K562 (cell line): ENCODE measurements at regions not wholly inside any gene's neighbourhood (a gene's known extent, or its start where the extent isn't known, plus 50 kb on each side); places are given as distances from the start of the nearest gene placed in this dataset.

Experiments used
- ATAC-seq: fragments of 200-7000 bp; cut with Tn5 transposase; 3 replicates; pipeline ENCODE4 v1.9.1; 2020; ENCODE audit warnings: moderate library complexity
- BruUV-seq: library from RNA; stranded (reverse); fragments of 400-500 nt; replicated peaks from 2 replicates; lab custom pipeline; 2021; lab: Mats Ljungman, UMichigan
- CTCF ChIA-PET: fragments of 300-600 bp; formaldehyde crosslinking; extraction: SDS; loops from one replicate; lab custom pipeline; 2021; ENCODE audit warnings: low intra/inter-chr PET ratio; lab: Yijun Ruan, JAX
- POLR2A ChIA-PET: fragments of 300-600, 350-650 bp; sonication (Branson Sonifier 250); formaldehyde crosslinking; extraction: SDS; loops from one replicate; lab custom pipeline; 2021; ENCODE audit warnings: antibody characterized with exemption, inconsistent platforms; lab: Yijun Ruan, JAX
- DNase-seq, 4 experiments: peaks; one replicate each; pipeline versions ENCODE4 v3.0.0 to v3.0.0-alpha.2; 2011 to 2018; ENCODE audit warnings: low spot score in 3 of 4, mixed read lengths in 3 of 4; ENCODE audit errors: extremely low read depth in 1 of 4
- FAIRE-seq: peaks from 2 replicates; lab custom pipeline; 2011; peaks lifted over from hg19 to GRCh38; lab: Jason Lieb, UNC
- H2AFZ ChIP-seq: 2 replicates; pipeline ENCODE4 v1.6.0; 2011; ENCODE audit warnings: low read depth, low read length, control low read depth, inconsistent platforms
- H3K27ac ChIP-seq: fragments of 200-600 bp; 3 replicates; pipeline ENCODE4 v1.8.0; 2011; ENCODE audit warnings: low read depth, mild to moderate bottlenecking, control low read depth, inconsistent platforms, low read length, moderate library complexity, mixed read lengths; ENCODE audit errors: extremely low read depth
- H3K27me3 ChIP-seq, 2 experiments: fragments of 300-600 bp in 1 of 2; 2 replicates in 1 of 2; 3 replicates in 1 of 2; pipeline versions ENCODE4 v1.6.0 to v1.8.0; 2011; ENCODE audit warnings: inconsistent platforms in 2 of 2, low read length in 2 of 2, mild to moderate bottlenecking in 1 of 2, mixed read lengths in 1 of 2, moderate library complexity in 1 of 2; ENCODE audit not compliant: control insufficient read depth in 2 of 2, insufficient read depth in 2 of 2
- H3K36me3 ChIP-seq: fragments of 300-600 bp; 3 replicates; pipeline ENCODE4 v1.8.0; 2011; ENCODE audit warnings: mild to moderate bottlenecking, low read length, inconsistent platforms; ENCODE audit not compliant: control insufficient read depth, insufficient read depth
- H3K4me1 ChIP-seq, 2 experiments: fragments of 200-600 bp in 1 of 2; replicated peaks in 1 of 2; 2 replicates in 1 of 2; 3 replicates in 1 of 2; pipeline versions ENCODE4 v1.5.1 to v1.8.0; 2011; ENCODE audit warnings: inconsistent platforms in 2 of 2, low read length in 2 of 2, mild to moderate bottlenecking in 1 of 2, mixed read lengths in 1 of 2, moderate library complexity in 1 of 2; ENCODE audit not compliant: control insufficient read depth in 2 of 2, insufficient read depth in 2 of 2
- H3K4me2 ChIP-seq: 2 replicates; pipeline ENCODE4 v1.6.1; 2011; ENCODE audit warnings: low read length, control low read depth, inconsistent platforms, mixed read lengths; ENCODE audit not compliant: insufficient read depth
- H3K4me3 ChIP-seq: fragments of 200-600 bp; sonication (generic), shearing (Covaris generic); 2 replicates; pipeline ENCODE4 v1.5.1; 2016; ENCODE audit warnings: control low read depth, inconsistent platforms
- H3K79me2 ChIP-seq: fragments of 200-600 bp; 3 replicates; pipeline ENCODE4 v1.8.0; 2011; ENCODE audit warnings: low read length, inconsistent platforms; ENCODE audit not compliant: control insufficient read depth, insufficient read depth
- H3K9ac ChIP-seq, 2 experiments: 2 replicates each; pipeline versions ENCODE4 v1.6.0 to v1.6.1; 2011; ENCODE audit warnings: low read depth in 2 of 2, low read length in 2 of 2, control low read depth in 1 of 2, inconsistent platforms in 1 of 2, mild to moderate bottlenecking in 1 of 2, mixed read lengths in 1 of 2; ENCODE audit not compliant: insufficient read depth in 1 of 2
- H3K9me1 ChIP-seq: one replicate; pipeline ENCODE4 v1.6.0; 2011; ENCODE audit warnings: inconsistent platforms, mild to moderate bottlenecking, low read length, moderate library complexity; ENCODE audit not compliant: control insufficient read depth, insufficient read depth
- H3K9me3 ChIP-seq: replicated peaks from 2 replicates; pipeline ENCODE4 v1.5.1; 2011; ENCODE audit warnings: low read depth, low read length, inconsistent platforms; ENCODE audit not compliant: control insufficient read depth, insufficient read depth
- H4K20me1 ChIP-seq: replicated peaks from 2 replicates; pipeline ENCODE4 v1.6.1; 2011; ENCODE audit warnings: low read length, inconsistent platforms, mixed read lengths; ENCODE audit not compliant: control insufficient read depth, insufficient read depth
- AFF1 ChIP-seq, 2 experiments: fragments of 450-650 bp; IDR thresholded peaks; 2 replicates each; pipeline ENCODE4 v1.6.1; 2018; ENCODE audit warnings: mild to moderate bottlenecking in 2 of 2, low read depth in 1 of 2; ENCODE audit not compliant: partially characterized antibody in 2 of 2
- GTF2F1 ChIP-seq: IDR thresholded peaks from 2 replicates; pipeline ENCODE4 v1.6.1; 2011; ENCODE audit warnings: low read depth, low read length, improper control_type of control experiment
- MEF2A ChIP-seq: IDR thresholded peaks from 2 replicates; pipeline ENCODE4 v1.6.1; 2011; ENCODE audit warnings: low read depth, mild to moderate bottlenecking, low read length, moderate library complexity; ENCODE audit not compliant: control insufficient read depth
- MYC ChIP-seq, 2 experiments: fragments of 250-450 bp in 1 of 2; sonication (Bioruptor Pico) in 1 of 2; IDR thresholded peaks; 2 replicates each; pipeline versions ENCODE4 v1.5.1 to v1.6.1; 2012 to 2021; ENCODE audit warnings: low read depth in 2 of 2, borderline replicate concordance in 1 of 2, improper control_type of control experiment in 1 of 2, low read length in 1 of 2, mild to moderate bottlenecking in 1 of 2, moderate library complexity in 1 of 2
- NFIX ChIP-seq: fragments of 250-450 bp; sonication (Bioruptor Pico); IDR thresholded peaks from 2 replicates; pipeline ENCODE4 v1.4.0; 2020; ENCODE audit warnings: low read depth, mild to moderate bottlenecking, moderate library complexity
- NR2C2 ChIP-seq, 2 experiments: fragments of 200-800 bp in 1 of 2; sonication (Bioruptor generic) in 1 of 2; sonication (generic) in 1 of 2; formaldehyde crosslinking in 1 of 2; IDR thresholded peaks; 2 replicates each; pipeline versions ENCODE4 v1.6.1 to v1.8.0; 2016 to 2022; ENCODE audit warnings: mild to moderate bottlenecking in 1 of 2, missing compliant biosample characterization in 1 of 2, missing genetic modification characterization in 1 of 2, missing genetic modification reagents in 1 of 2
- RBFOX2 ChIP-seq: fragments of 200-400 bp; formaldehyde crosslinking; IDR thresholded peaks from 2 replicates; pipeline ENCODE4 v1.6.1; 2017; ENCODE audit warnings: low read depth, mild to moderate bottlenecking, low read length, moderate library complexity
- SIRT6 ChIP-seq: IDR thresholded peaks from one replicate; pipeline ENCODE4 v1.6.1; 2012; ENCODE audit warnings: low read depth, mild to moderate bottlenecking, control low read depth, inconsistent platforms, low read length, moderate library complexity
- U2AF1 ChIP-seq: fragments of 200-400 bp; formaldehyde crosslinking; optimal IDR thresholded peaks from 2 replicates; pipeline ENCODE3; 2017; ENCODE audit warnings: mild to moderate bottlenecking, low read depth, low read length, moderate library complexity
- ZNF23 ChIP-seq: fragments of 250-450 bp; sonication (Bioruptor Pico); IDR thresholded peaks from 2 replicates; pipeline ENCODE4 v1.4.0; 2020; ENCODE audit warnings: mild to moderate bottlenecking
- WGBS: fragments of 100-300 bp; shearing (Covaris generic); methylation state at CpG from one replicate; pipeline ENCODE4 v1.1.6; 2016; ENCODE audit warnings: low coverage, mixed read lengths; ENCODE audit not compliant: insufficient coverage; ENCODE audit errors: missing lambda C conversion rate; 5-methylcytosine and 5-hydroxymethylcytosine counted together
- in situ Hi-C: fragments of 300-500 bp; cut with MboI; formaldehyde crosslinking; loops from 4 replicates; pipeline ENCODE4 v1.15.0; 2018; ENCODE audit warnings: inconsistent platforms, mixed read lengths
- intact Hi-C: fragments of 100-400 bp; cut with micrococcal nuclease; formaldehyde crosslinking; loops from 2 replicates; pipeline ENCODE4 v1.14.2; 2022
- TF ChIP-seq, protein P1 (sequence below): fragments of 250-450 bp; sonication (Bioruptor Pico); IDR thresholded peaks from 2 replicates; pipeline ENCODE4 v1.5.0; 2020; ENCODE audit warnings: mild to moderate bottlenecking
- TF ChIP-seq, protein P2 (sequence below): fragments of 250-450 bp; sonication (Bioruptor Pico); IDR thresholded peaks from 2 replicates; pipeline ENCODE4 v1.5.0; 2022; ENCODE audit warnings: mild to moderate bottlenecking
- TF ChIP-seq, protein P3 (sequence below): fragments of 250-450 bp; sonication (Bioruptor Pico); IDR thresholded peaks from 2 replicates; pipeline ENCODE4 v1.8.0; 2021; ENCODE audit warnings: borderline replicate concordance, mild to moderate bottlenecking, moderate library complexity; ENCODE audit not compliant: poor library complexity, severe bottlenecking

DNA sequence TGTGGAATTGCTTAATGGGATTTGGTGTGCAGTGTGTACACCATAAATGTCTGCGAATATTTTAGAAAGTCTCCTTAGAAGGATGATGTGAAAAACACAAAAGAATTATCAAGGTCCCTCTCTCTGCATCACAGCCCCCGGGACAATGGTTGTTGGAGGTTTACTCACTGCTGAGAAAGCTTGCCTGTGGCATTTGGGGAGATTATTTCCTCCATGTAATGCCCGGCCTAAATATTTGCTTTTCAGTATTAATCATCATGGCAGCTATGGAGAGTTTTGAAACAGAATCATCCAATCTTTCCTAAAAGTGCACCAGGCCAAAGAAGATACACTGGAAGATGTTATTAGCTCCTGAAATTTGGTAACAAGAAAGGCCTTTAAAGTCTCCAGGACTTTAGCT is 113.8 kb upstream of the ADCY1 start:
- ATAC-seq (no peak), DNase-seq (no peak), FAIRE-seq (no peak)
- Histone ChIP-seq H2AFZ (no peak overlapping the region), H3K9ac (no peak overlapping the region), H3K9me3 (no peaks in the 10 kb centered on the region), H3K27ac (no peak overlapping the region), H3K4me1 (peaks cover 0 to 4% of the 10 kb centered on the region in 2 experiments; a peak in 1 of 5 replicates), H3K79me2 (no peaks in the 10 kb centered on the region), H3K36me3 (no peaks in the 10 kb centered on the region), H3K9me1 (no peaks in the 10 kb centered on the region), H3K4me2 (no peak overlapping the region), H4K20me1 (no peaks in the 10 kb centered on the region), H3K4me3 (no peak overlapping the region), H3K27me3 (no peaks in the 10 kb centered on the region)
- intact Hi-C loops = no loop called here
- WGBS = 2% methylated on average over 3 of the region's 3 CpGs
- no TSS peak for BruUV-seq
- ChIA-PET CTCF (no interaction called here), POLR2A (interaction anchor here (0.6 kb wide), 1 partner anchor 35 kb away, joined by 4 read pairs; no protein-coding TSS in a partner anchor)
- in situ Hi-C loops = no loop called here
- no peak for TF ChIP-seq ZNF23 (CRISPR knock-in tag)
- no peak for TF ChIP-seq SIRT6
- TF ChIP-seq MEF2A = no peak
- TF ChIP-seq GTF2F1 = no peak
- no peak for TF ChIP-seq MYC (IDR thresholded peaks at IDR 0.05; ENCODE audit: low read depth, low read length)
- TF ChIP-seq MYC (CRISPR knock-in tag; IDR thresholded peaks at IDR 0.05; ENCODE audit: borderline replicate concordance, low read depth) = no peak
- TF ChIP-seq, protein P1, sequence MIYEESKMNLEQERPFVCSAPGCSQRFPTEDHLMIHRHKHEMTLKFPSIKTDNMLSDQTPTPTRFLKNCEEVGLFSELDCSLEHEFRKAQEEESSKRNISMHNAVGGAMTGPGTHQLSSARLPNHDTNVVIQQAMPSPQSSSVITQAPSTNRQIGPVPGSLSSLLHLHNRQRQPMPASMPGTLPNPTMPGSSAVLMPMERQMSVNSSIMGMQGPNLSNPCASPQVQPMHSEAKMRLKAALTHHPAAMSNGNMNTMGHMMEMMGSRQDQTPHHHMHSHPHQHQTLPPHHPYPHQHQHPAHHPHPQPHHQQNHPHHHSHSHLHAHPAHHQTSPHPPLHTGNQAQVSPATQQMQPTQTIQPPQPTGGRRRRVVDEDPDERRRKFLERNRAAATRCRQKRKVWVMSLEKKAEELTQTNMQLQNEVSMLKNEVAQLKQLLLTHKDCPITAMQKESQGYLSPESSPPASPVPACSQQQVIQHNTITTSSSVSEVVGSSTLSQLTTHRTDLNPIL (CRISPR knock-in tag) = no peak
- no peak for TF ChIP-seq U2AF1
- no peak for TF ChIP-seq NFIX (CRISPR knock-in tag)
- TF ChIP-seq, protein P2, sequence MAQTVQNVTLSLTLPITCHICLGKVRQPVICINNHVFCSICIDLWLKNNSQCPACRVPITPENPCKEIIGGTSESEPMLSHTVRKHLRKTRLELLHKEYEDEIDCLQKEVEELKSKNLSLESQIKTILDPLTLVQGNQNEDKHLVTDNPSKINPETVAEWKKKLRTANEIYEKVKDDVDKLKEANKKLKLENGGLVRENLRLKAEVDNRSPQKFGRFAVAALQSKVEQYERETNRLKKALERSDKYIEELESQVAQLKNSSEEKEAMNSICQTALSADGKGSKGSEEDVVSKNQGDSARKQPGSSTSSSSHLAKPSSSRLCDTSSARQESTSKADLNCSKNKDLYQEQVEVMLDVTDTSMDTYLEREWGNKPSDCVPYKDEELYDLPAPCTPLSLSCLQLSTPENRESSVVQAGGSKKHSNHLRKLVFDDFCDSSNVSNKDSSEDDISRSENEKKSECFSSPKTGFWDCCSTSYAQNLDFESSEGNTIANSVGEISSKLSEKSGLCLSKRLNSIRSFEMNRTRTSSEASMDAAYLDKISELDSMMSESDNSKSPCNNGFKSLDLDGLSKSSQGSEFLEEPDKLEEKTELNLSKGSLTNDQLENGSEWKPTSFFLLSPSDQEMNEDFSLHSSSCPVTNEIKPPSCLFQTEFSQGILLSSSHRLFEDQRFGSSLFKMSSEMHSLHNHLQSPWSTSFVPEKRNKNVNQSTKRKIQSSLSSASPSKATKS (CRISPR knock-in tag) = no peak
- TF ChIP-seq AFF1 (IDR thresholded peaks at IDR 0.05; ENCODE audit: low read depth in 1 of 2, partially characterized antibody in 2 of 2) = no peak
- TF ChIP-seq, protein P3, sequence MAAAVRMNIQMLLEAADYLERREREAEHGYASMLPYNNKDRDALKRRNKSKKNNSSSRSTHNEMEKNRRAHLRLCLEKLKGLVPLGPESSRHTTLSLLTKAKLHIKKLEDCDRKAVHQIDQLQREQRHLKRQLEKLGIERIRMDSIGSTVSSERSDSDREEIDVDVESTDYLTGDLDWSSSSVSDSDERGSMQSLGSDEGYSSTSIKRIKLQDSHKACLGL (CRISPR knock-in tag) = no peak
- TF ChIP-seq NR2C2 (CRISPR knock-in tag; IDR thresholded peaks at IDR 0.05) = no peak
- TF ChIP-seq NR2C2 (tag; IDR thresholded peaks at IDR 0.05) = no peak
- no peak for TF ChIP-seq RBFOX2
